ENCODE measurements at regions not wholly inside any gene's neighbourhood (a gene's known extent, or its start where the extent isn't known, plus 50 kb on each side); places are given as distances from the start of the nearest gene placed in this dataset.

- TF ChIP-seq POLR2A (IDR thresholded peaks at IDR 0.05) (no peak), CTCF (IDR thresholded peaks at IDR 0.05) (no peak), POLR2AphosphoS5 (IDR thresholded peaks at IDR 0.05) (no peak)
Observed at GRCh38 chr5:115465431-115465830, 79.1 kb downstream of the FEM1C start.

All from suprapubic skin (tissue), 4 donors.